Keratinocyte (primary cell): ENCODE measurements at regions not wholly inside any gene's neighbourhood (a gene's known extent, or its start where the extent isn't known, plus 50 kb on each side); places are given as distances from the start of the nearest gene placed in this dataset.

Source experiments
- EZH2 ChIP-seq: IDR thresholded peaks from one replicate; pipeline ENCODE4 v1.6.1; 2012; ENCODE audit warnings: inconsistent platforms, mild to moderate bottlenecking, low read length, moderate library complexity
- TF ChIP-seq, protein P1 (sequence below), 3 experiments: IDR thresholded peaks in 1 of 3; conservative IDR thresholded peaks in 1 of 3; optimal IDR thresholded peaks in 1 of 3; 2 replicates in 2 of 3; 3 replicates in 1 of 3; pipeline versions ENCODE3 to v1.5.1; 2011; ENCODE audit warnings: low read length in 3 of 3, mild to moderate bottlenecking in 3 of 3, moderate library complexity in 2 of 3, control low read depth in 1 of 3, inconsistent platforms in 1 of 3; ENCODE audit not compliant: insufficient read depth in 2 of 3; ENCODE audit errors: extremely low read depth in 1 of 3

- no peak for TF ChIP-seq EZH2
- TF ChIP-seq, protein P1, sequence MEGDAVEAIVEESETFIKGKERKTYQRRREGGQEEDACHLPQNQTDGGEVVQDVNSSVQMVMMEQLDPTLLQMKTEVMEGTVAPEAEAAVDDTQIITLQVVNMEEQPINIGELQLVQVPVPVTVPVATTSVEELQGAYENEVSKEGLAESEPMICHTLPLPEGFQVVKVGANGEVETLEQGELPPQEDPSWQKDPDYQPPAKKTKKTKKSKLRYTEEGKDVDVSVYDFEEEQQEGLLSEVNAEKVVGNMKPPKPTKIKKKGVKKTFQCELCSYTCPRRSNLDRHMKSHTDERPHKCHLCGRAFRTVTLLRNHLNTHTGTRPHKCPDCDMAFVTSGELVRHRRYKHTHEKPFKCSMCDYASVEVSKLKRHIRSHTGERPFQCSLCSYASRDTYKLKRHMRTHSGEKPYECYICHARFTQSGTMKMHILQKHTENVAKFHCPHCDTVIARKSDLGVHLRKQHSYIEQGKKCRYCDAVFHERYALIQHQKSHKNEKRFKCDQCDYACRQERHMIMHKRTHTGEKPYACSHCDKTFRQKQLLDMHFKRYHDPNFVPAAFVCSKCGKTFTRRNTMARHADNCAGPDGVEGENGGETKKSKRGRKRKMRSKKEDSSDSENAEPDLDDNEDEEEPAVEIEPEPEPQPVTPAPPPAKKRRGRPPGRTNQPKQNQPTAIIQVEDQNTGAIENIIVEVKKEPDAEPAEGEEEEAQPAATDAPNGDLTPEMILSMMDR (optimal IDR thresholded peaks at IDR 0.05 in 1 of 3, IDR thresholded peaks at IDR 0.05 in 1 of 3, conservative IDR thresholded peaks at IDR 0.05 in 1 of 3; ENCODE audit: extremely low read depth in 1 of 3, insufficient read depth in 2 of 3, low read length in 3 of 3), result no peak
These were observed 63.3 kb downstream of the EVX1 start for GRCh38 chr7:27305854-27306253.
